HEK293 (cell line): ENCODE measurements at regions not wholly inside any gene's neighbourhood (a gene's known extent, or its start where the extent isn't known, plus 50 kb on each side); places are given as distances from the start of the nearest gene placed in this dataset.

ENCODE experiments used
- ATF2 ChIP-seq: fragments of 450-650 bp; formaldehyde crosslinking; IDR thresholded peaks from 2 replicates; pipeline ENCODE4 v1.5.1; 2016; ENCODE audit warnings: missing biosample characterization, missing genetic modification characterization, low read depth
- CTCF ChIP-seq: fragments of 450-650 bp; formaldehyde crosslinking; IDR thresholded peaks from 2 replicates; pipeline ENCODE4 v1.5.1; 2016; ENCODE audit warnings: missing biosample characterization, missing genetic modification characterization
- PRDM4 ChIP-seq: fragments of 450-650 bp; formaldehyde crosslinking; IDR thresholded peaks from 2 replicates; pipeline ENCODE4 v1.5.1; 2017; ENCODE audit warnings: missing biosample characterization, missing genetic modification characterization
- REST ChIP-seq: fragments of 450-650 bp; formaldehyde crosslinking; IDR thresholded peaks from 2 replicates; pipeline ENCODE4 v1.5.1; 2016; ENCODE audit warnings: missing biosample characterization, missing genetic modification characterization
- TSHZ1 ChIP-seq: fragments of 450-650 bp; formaldehyde crosslinking; IDR thresholded peaks from 2 replicates; pipeline ENCODE4 v1.5.1; 2016; ENCODE audit warnings: missing biosample characterization, missing genetic modification characterization, borderline replicate concordance
- YY1 ChIP-seq: fragments of 450-650 bp; formaldehyde crosslinking; IDR thresholded peaks from 2 replicates; pipeline ENCODE4 v1.5.1; 2018; ENCODE audit warnings: missing biosample characterization, missing genetic modification characterization
- ZBTB8A ChIP-seq: fragments of 450-650 bp; formaldehyde crosslinking; IDR thresholded peaks from 2 replicates; pipeline ENCODE4 v1.5.1; 2016; ENCODE audit warnings: missing biosample characterization, missing genetic modification characterization
- ZFP41 ChIP-seq: fragments of 450-650 bp; formaldehyde crosslinking; IDR thresholded peaks from 2 replicates; pipeline ENCODE4 v1.5.1; 2016; ENCODE audit warnings: missing biosample characterization, missing genetic modification characterization, borderline replicate concordance
- ZNF146 ChIP-seq: fragments of 450-650 bp; formaldehyde crosslinking; IDR thresholded peaks from 2 replicates; pipeline ENCODE4 v1.5.1; 2016; ENCODE audit warnings: missing biosample characterization, missing genetic modification characterization
- ZNF157 ChIP-seq: fragments of 450-650 bp; formaldehyde crosslinking; IDR thresholded peaks from 2 replicates; pipeline ENCODE4 v1.5.1; 2016; ENCODE audit warnings: missing biosample characterization, missing genetic modification characterization
- ZNF221 ChIP-seq: fragments of 450-650 bp; formaldehyde crosslinking; IDR thresholded peaks from 2 replicates; pipeline ENCODE4 v1.5.1; 2017; ENCODE audit warnings: missing biosample characterization, missing genetic modification characterization, borderline replicate concordance
- ZNF24 ChIP-seq: fragments of 450-650 bp; formaldehyde crosslinking; IDR thresholded peaks from 2 replicates; pipeline ENCODE4 v1.5.1; 2016; ENCODE audit warnings: missing biosample characterization, missing genetic modification characterization
- ZNF768 ChIP-seq: fragments of 450-650 bp; formaldehyde crosslinking; IDR thresholded peaks from 2 replicates; pipeline ENCODE4 v1.5.1; 2018; ENCODE audit warnings: missing biosample characterization, mild to moderate bottlenecking, missing genetic modification characterization
- ZSCAN5A ChIP-seq: fragments of 450-650 bp; formaldehyde crosslinking; IDR thresholded peaks from 2 replicates; pipeline ENCODE4 v1.5.1; 2016; ENCODE audit warnings: missing biosample characterization, missing genetic modification characterization

- TF ChIP-seq TSHZ1 (tag by site-specific recombination) (no peak), CTCF (tag by site-specific recombination) (no peak), ZNF146 (no peak), ZBTB8A (no peak), YY1 (tag by site-specific recombination) (no peak), ZSCAN5A (no peak), ZFP41 (no peak), ZNF24 (tag by site-specific recombination) (no peak), ATF2 (tag by site-specific recombination) (no peak), ZNF157 (tag by site-specific recombination) (no peak), ZNF768 (tag by site-specific recombination) (no peak), REST (no peak), PRDM4 (tag by site-specific recombination) (no peak), ZNF221 (no peak)
Observed at GRCh38 chr21:27426196-27426595, 459.3 kb upstream of the ADAMTS5 start.
